ENCODE measurements at regions not wholly inside any gene's neighbourhood (a gene's known extent, or its start where the extent isn't known, plus 50 kb on each side); places are given as distances from the start of the nearest gene placed in this dataset.

GRCh38 chr7:113000316-113001020 is 86.2 kb downstream of the GPR85 start:
- no peak for TF ChIP-seq MXI1 (IDR thresholded peaks at IDR 0.05; ENCODE audit: low read depth, low read length)
- Histone ChIP-seq H4K20me1 (ENCODE audit: insufficient read depth) (no peaks in the 10 kb centered on the region), H3K4me2 (no peak overlapping the region), H3K9ac (no peak overlapping the region), H3K79me2 (ENCODE audit: insufficient read depth) (no peaks in the 10 kb centered on the region), H3K4me3 (ENCODE audit: low read depth in 2 of 2, low read length in 1 of 2) (no peak overlapping the region), H3K27me3 (ENCODE audit: insufficient read depth) (no peaks in the 10 kb centered on the region), H3K9me3 (no peaks in the 10 kb centered on the region), H3K4me1 (ENCODE audit: control insufficient read depth in 1 of 2, insufficient read depth in 2 of 2, low read depth in 1 of 2, low read length in 1 of 2) (peaks cover 0 to 5% of the 10 kb centered on the region in 2 experiments; a peak in 1 of 4 replicates), H3K27ac (ENCODE audit: low read depth in 2 of 2, low read length in 1 of 2) (no peak overlapping the region), H2AFZ (ENCODE audit: low read depth) (no peak overlapping the region), H3K9me2 (no peaks in the 10 kb centered on the region), H3F3A (replicated peaks; ENCODE audit: insufficient read depth) (peaks cover 3% of the 10 kb centered on the region), H3K36me3 (replicated peaks in 1 of 2; ENCODE audit: control insufficient read depth in 1 of 2, insufficient read depth in 2 of 2, low read length in 1 of 2) (no peaks in the 10 kb centered on the region)
- CTCF ChIA-PET = interaction anchor here (0.8 to 1.5 kb wide), 4 partner anchors 10 to 422 kb away, joined by 3 to 4 read pairs (median 3); no protein-coding TSS in a partner anchor
- 59% methylated on average over 6 of the region's 6 CpGs for WGBS (ENCODE audit: low lambda C conversion rate)
- DNase-seq = no peak
- POLR2A ChIA-PET = no interaction called here

GRCh38 chr7:112997831-112998230 is 88.8 kb downstream of the GPR85 start:
- Histone ChIP-seq H3K4me2 (no peak overlapping the region), H3K9me3 (no peaks in the 10 kb centered on the region), H3K9me2 (no peaks in the 10 kb centered on the region), H3K4me1 (ENCODE audit: control insufficient read depth in 1 of 2, insufficient read depth in 2 of 2, low read depth in 1 of 2, low read length in 1 of 2) (peaks cover 0 to 9% of the 10 kb centered on the region in 2 experiments; a peak in 1 of 4 replicates), H3K79me2 (ENCODE audit: insufficient read depth) (peaks cover 7% of the 10 kb centered on the region), H3K36me3 (replicated peaks in 1 of 2; ENCODE audit: control insufficient read depth in 1 of 2, insufficient read depth in 2 of 2, low read length in 1 of 2) (no peaks in the 10 kb centered on the region), H3K27ac (ENCODE audit: low read depth in 2 of 2, low read length in 1 of 2) (no peak overlapping the region), H3F3A (replicated peaks; ENCODE audit: insufficient read depth) (peaks cover 19% of the 10 kb centered on the region), H3K4me3 (ENCODE audit: low read depth in 2 of 2, low read length in 1 of 2) (no peak overlapping the region), H2AFZ (ENCODE audit: low read depth) (no peak overlapping the region), H3K9ac (no peak overlapping the region), H3K27me3 (ENCODE audit: insufficient read depth) (no peaks in the 10 kb centered on the region), H4K20me1 (ENCODE audit: insufficient read depth) (no peaks in the 10 kb centered on the region)
- ChIA-PET CTCF (interaction anchor here (1.0 to 1.7 kb wide), 2 partner anchors 11 to 30 kb away, joined by 3 to 6 read pairs; no protein-coding TSS in a partner anchor), POLR2A (no interaction called here)
- no peak for DNase-seq
- TF ChIP-seq MXI1 (IDR thresholded peaks at IDR 0.05; ENCODE audit: low read depth, low read length) = no peak
- no peak for TF ChIP-seq RAD21 (IDR thresholded peaks at IDR 0.05; ENCODE audit: low read length)
- no peak for TF ChIP-seq RXRA (IDR thresholded peaks at IDR 0.05; ENCODE audit: borderline replicate concordance, low read depth)
- no peak for TF ChIP-seq IRF3 (IDR thresholded peaks at IDR 0.05; ENCODE audit: low read depth, low read length)
- TF ChIP-seq FOSL2 (IDR thresholded peaks at IDR 0.05; ENCODE audit: borderline replicate concordance, low read depth) = no peak
- no peak for TF ChIP-seq REST (IDR thresholded peaks at IDR 0.05; ENCODE audit: low read depth, low read length)
- TF ChIP-seq USF2 (IDR thresholded peaks at IDR 0.05; ENCODE audit: borderline replicate concordance, low read depth, low read length) = no peak
- TF ChIP-seq TEAD4 (IDR thresholded peaks at IDR 0.05; ENCODE audit: borderline replicate concordance, insufficient read depth) = no peak
- no peak for TF ChIP-seq ZBTB33 (IDR thresholded peaks at IDR 0.05; ENCODE audit: borderline replicate concordance, low read depth)
- TF ChIP-seq EZH2phosphoT487 (IDR thresholded peaks at IDR 0.05; ENCODE audit: borderline replicate concordance, low read depth) = no peak
- WGBS (ENCODE audit: low lambda C conversion rate) = 75% methylated on average over 2 of the region's 2 CpGs

Measured in SK-N-SH (cell line).